ENCODE measurements at regions not wholly inside any gene's neighbourhood (a gene's known extent, or its start where the extent isn't known, plus 50 kb on each side); places are given as distances from the start of the nearest gene placed in this dataset.
"Not testable (repeated sequence)": the region's sequence is repeated elsewhere in the genome, so short reads cannot be mapped to it uniquely, and the experiment has no call there.

- not testable (repeated sequence) for TF ChIP-seq EP300, CTCF, POLR2A (IDR thresholded peaks at IDR 0.05)
Measured at GRCh38 chr5:174563040-174563439, 161.3 kb upstream of the MSX2 start.

All from gastroesophageal sphincter (tissue), 3 donors.